Effector memory CD8-positive, alpha-beta T cell (primary cell): ENCODE measurements at regions not wholly inside any gene's neighbourhood (a gene's known extent, or its start where the extent isn't known, plus 50 kb on each side); places are given as distances from the start of the nearest gene placed in this dataset.

Experiments used
- ATAC-seq: fragments of 150-1000 bp; cut with Tn5 transposase; replicated peaks from 2 replicates; pipeline ENCODE4 v1.10.0; 2021; ENCODE audit warnings: mild to moderate bottlenecking, moderate library complexity
- DNase-seq, 3 experiments: peaks; one replicate each; pipeline ENCODE4 v3.0.0; 2021
- H3K27ac Mint-ChIP-seq, 2 donors: one replicate each; pipeline ENCODE4 v1.8.0; 2022; ENCODE audit warnings: mild to moderate bottlenecking in 2 of 2, mixed read lengths in 2 of 2, moderate library complexity in 2 of 2
- H3K27me3 Mint-ChIP-seq, 2 donors: one replicate each; pipeline ENCODE4 v1.8.0; 2022; ENCODE audit warnings: mixed read lengths in 2 of 2
- H3K36me3 Mint-ChIP-seq: one replicate; pipeline ENCODE4 v1.8.0; 2022; ENCODE audit warnings: mild to moderate bottlenecking, moderate library complexity, mixed read lengths; ENCODE audit not compliant: insufficient read depth
- H3K4me1 Mint-ChIP-seq, 2 donors: one replicate each; pipeline ENCODE4 v1.8.0; 2022; ENCODE audit warnings: low read depth in 2 of 2, mixed read lengths in 2 of 2
- H3K4me3 Mint-ChIP-seq, 2 donors: one replicate each; pipeline ENCODE4 v1.8.0; 2022; ENCODE audit warnings: mild to moderate bottlenecking in 2 of 2, mixed read lengths in 2 of 2, moderate library complexity in 2 of 2
- H3K9me3 Mint-ChIP-seq, 2 donors: one replicate each; pipeline ENCODE4 v1.8.0; 2022; ENCODE audit warnings: mixed read lengths in 2 of 2

DNA sequence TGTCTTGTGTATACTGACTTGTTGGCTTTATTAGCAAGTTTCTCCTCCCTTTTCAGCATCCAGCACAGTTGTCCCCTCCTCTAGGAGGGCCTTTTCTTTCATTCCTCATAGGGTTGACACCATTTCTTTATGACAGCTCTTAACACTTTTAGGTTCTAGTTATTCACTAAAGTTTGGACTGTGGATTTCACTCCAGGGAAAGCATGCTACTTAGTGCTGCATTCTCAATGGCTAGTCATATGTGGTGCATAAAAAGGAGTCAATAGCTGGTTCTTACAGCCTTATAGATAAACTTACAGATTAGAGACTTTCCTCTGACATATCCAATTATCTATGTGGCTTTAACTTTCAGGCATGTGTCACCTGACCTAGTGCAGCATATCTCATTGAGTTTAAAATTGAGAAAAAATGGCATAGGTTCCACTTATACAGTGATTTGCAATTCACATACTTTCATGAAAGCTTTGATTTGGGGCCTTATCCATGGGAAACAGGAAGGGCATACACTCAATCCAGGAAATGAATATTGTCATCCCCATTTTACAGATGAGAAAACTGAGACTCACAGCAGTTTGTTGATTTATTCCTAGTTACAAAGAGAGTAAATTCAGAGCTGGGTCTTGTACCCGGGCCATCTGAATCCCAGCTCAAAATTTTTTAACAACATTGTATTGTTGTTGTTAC is 289.7 kb downstream of the LPIN1 start:
- Mint-ChIP-seq H3K36me3 (no peaks in the 10 kb centered on the region), H3K27ac (no peak overlapping the region), H3K4me1 (peaks cover 12 to 15% of the 10 kb centered on the region in 2 donors), H3K27me3 (peaks cover 83 to 97% of the 10 kb centered on the region in 2 donors), H3K9me3 (no peaks in the 10 kb centered on the region), H3K4me3 (no peak overlapping the region)
- no peak for ATAC-seq
- DNase-seq, result no peak

DNA sequence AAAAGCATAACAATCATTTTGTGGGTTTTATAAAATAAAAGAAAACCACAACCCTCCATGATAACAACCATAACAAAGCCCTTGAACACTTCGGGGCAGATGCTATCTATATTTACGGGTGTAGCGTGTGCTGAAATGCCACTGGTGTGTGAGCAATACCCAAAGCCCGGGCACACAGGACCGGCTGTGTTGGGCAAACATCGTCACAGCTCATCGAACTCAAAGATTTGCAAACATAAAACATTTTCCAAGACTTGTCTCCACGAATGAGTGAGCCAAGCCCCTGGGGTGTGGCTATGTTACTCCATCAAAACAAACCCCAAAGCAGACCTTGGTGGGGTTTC is 290.2 kb downstream of the LPIN1 start:
- no peaks in the 10 kb centered on the region for H3K9me3 Mint-ChIP-seq
- H3K4me1 Mint-ChIP-seq, result peaks cover 12 to 20% of the 10 kb centered on the region in 2 donors
- DNase-seq (no peak), ATAC-seq (peak; percentile 57)
- peak overlapping the region in 1 of 2 donors; percentile 15 for H3K4me3 Mint-ChIP-seq
- no peak overlapping the region for H3K27ac Mint-ChIP-seq
- H3K27me3 Mint-ChIP-seq, result peaks cover 83 to 97% of the 10 kb centered on the region in 2 donors
- H3K36me3 Mint-ChIP-seq, result no peaks in the 10 kb centered on the region

DNA sequence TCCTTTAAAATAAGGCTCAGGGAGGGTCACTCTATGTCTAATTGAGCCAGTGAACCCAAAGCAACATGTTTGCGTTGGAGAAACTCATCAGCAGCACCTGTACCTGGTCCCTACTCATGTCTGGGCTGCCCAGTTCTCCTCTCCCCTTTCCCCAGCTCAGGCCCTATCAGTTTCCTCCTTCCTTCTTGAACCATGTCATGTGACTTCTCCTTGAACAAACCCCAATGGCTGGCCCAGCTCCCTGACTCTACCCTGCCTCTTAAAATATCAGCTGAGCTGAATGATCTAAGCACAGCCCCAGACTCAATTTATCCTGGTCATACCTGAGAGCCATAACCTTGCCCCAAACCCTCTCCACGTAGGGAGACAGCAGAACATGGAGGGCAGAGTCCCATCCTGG is 290.9 kb downstream of the LPIN1 start:
- H3K4me3 Mint-ChIP-seq, result no peak overlapping the region
- H3K4me1 Mint-ChIP-seq, result peaks cover 12 to 27% of the 10 kb centered on the region in 2 donors
- no peak overlapping the region for H3K27ac Mint-ChIP-seq
- DNase-seq (no peak), ATAC-seq (no peak)
- no peaks in the 10 kb centered on the region for H3K36me3 Mint-ChIP-seq
- H3K27me3 Mint-ChIP-seq, result peaks cover 81 to 97% of the 10 kb centered on the region in 2 donors
- H3K9me3 Mint-ChIP-seq, result no peaks in the 10 kb centered on the region

DNA sequence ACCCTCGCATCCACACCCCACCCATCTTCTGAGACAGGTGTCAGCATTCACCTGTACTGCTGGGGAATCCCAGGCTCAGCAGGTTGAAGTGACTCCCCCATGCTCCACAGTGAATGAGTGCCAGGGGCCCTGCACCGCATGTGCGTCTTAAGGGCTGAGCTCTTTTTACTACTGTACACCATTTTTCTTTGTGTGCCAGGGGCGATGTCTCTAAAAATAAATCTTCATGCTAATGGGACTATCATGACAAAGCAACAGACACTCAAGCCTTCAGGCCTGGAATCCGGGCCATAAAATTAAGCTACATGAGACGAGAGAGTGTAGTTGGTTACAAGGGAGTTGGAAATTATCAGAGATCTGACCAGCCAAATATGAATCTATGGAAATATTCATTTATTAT is 294.8 kb downstream of the LPIN1 start:
- DNase-seq, result no peak
- Mint-ChIP-seq H3K36me3 (no peaks in the 10 kb centered on the region), H3K4me3 (no peak overlapping the region), H3K9me3 (no peaks in the 10 kb centered on the region), H3K27ac (no peak overlapping the region), H3K4me1 (peaks cover 33 to 54% of the 10 kb centered on the region in 2 donors), H3K27me3 (peaks cover 58 to 77% of the 10 kb centered on the region in 2 donors)
- no peak for ATAC-seq

DNA sequence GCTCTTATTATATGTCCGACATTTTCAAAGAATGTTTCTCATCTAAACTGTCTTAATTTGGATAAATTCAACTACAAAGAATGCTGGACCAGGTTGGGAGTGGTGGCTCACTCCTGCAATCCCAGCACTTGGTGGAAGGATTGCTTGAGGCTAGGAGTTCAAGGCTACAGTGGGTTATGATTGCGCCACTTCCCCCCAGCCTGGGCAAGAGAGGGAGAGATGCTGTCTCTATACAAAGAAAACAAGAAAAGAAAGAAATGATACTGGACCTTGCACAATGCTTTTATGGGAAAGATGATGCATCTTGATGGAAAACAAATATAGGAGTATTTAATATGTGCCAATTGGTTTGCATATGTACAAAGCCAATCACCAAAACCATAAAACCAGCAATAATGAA is 296.7 kb downstream of the LPIN1 start:
- Mint-ChIP-seq H3K27ac (no peak overlapping the region), H3K4me1 (peaks cover 24 to 54% of the 10 kb centered on the region in 2 donors), H3K36me3 (no peaks in the 10 kb centered on the region), H3K27me3 (peaks cover 48 to 71% of the 10 kb centered on the region in 2 donors), H3K4me3 (no peak overlapping the region), H3K9me3 (no peaks in the 10 kb centered on the region)
- no peak for ATAC-seq
- DNase-seq, result no peak

DNA sequence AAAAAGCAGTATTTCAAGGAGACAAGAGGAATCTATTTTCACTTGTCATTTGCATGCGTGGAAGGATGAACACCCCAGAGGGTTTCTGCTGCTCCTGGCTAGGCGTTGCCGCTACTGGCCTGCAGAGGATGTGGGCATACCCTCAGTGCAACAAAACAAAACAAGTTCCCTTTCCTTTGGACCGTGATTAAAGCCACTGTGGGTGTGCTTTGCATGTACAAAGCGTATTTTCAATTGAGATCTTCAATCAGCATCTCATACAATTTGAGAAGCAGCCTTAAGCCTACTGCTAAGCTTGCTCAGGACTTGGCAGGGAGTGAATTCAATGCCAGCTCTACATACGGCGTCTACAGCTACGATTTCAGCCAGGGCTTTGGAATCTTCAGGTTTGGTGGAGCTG is 298.4 kb downstream of the LPIN1 start:
- H3K9me3 Mint-ChIP-seq, result no peaks in the 10 kb centered on the region
- peaks cover 24 to 62% of the 10 kb centered on the region in 2 donors for H3K4me1 Mint-ChIP-seq
- peak overlapping the region; percentile 22 to 30 for H3K4me3 Mint-ChIP-seq
- peak; percentile 95 for ATAC-seq
- no peaks in the 10 kb centered on the region for H3K36me3 Mint-ChIP-seq
- no peak overlapping the region for H3K27ac Mint-ChIP-seq
- DNase-seq, result peak in 2 of 3 experiments; percentile 7 to 31
- H3K27me3 Mint-ChIP-seq, result peaks cover 39 to 64% of the 10 kb centered on the region in 2 donors

DNA sequence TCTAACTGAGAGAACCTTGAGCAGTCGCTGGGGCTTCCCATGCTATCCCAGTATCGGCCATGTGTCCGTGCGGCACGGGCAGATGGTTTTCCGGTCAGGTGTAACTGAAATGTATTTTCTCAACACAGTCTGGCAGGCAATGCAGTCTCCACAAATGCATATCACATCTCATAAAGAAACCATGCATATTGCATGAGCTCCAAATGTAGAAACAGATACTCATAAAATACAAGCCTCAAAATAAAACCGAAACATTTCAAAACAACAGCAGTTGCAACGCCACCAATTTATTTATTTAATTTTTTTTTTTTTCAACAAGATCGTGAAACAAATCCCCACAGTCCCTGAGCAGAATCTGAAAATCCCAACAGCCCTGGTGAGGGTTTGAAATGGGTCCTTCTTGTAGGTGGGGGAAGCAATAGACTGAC is 299.4 kb downstream of the LPIN1 start:
- DNase-seq (no peak), ATAC-seq (no peak)
- no peak overlapping the region for H3K27ac Mint-ChIP-seq
- peaks cover 24 to 62% of the 10 kb centered on the region in 2 donors for H3K4me1 Mint-ChIP-seq
- no peaks in the 10 kb centered on the region for H3K36me3 Mint-ChIP-seq
- peaks cover 28 to 63% of the 10 kb centered on the region in 2 donors for H3K27me3 Mint-ChIP-seq
- no peak overlapping the region for H3K4me3 Mint-ChIP-seq
- H3K9me3 Mint-ChIP-seq, result no peaks in the 10 kb centered on the region

DNA sequence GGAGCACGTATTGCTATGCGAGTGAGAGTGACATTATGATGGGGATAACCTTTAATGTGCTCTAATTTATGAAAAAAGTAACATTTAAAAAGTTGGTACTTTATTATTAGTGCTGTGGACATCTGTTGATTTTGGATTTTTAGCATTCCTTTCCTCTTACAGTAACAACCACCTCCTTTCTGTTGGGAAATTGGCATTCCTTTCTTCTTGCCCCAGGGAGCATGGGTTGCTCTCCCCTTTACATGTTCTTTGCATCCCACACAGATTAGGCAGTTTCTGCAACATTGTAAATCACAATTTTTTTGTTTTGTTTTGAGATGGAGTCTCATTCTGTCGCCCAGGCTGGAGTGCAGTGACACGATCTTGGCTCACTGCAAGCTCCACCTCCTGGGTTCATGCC is 300.2 kb downstream of the LPIN1 start:
- no peak for DNase-seq
- Mint-ChIP-seq H3K9me3 (no peaks in the 10 kb centered on the region), H3K4me3 (no peak overlapping the region), H3K36me3 (no peaks in the 10 kb centered on the region), H3K27me3 (peaks cover 21 to 59% of the 10 kb centered on the region in 2 donors), H3K4me1 (peaks cover 24 to 57% of the 10 kb centered on the region in 2 donors), H3K27ac (no peak overlapping the region)
- no peak for ATAC-seq

DNA sequence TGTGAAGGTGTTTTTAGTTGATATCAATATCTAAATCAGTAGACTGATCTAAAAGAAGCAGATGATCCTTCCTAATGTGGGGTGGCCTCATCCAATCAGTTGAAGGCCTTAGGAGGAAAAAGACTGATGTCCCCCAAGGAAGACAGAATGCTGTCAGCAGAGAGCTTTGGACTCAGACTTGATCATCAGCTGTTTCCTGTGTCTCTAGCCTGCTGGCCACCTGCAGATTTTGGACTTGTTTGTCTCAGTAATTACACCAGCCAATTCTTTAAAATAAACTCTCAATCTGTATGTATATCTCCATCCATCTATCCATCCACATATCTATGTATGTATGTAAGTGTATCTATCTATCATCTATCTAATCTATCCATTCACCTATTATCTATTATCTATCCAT is 301.3 kb downstream of the LPIN1 start:
- peaks cover 24 to 46% of the 10 kb centered on the region in 2 donors for H3K4me1 Mint-ChIP-seq
- no peaks in the 10 kb centered on the region for H3K36me3 Mint-ChIP-seq
- H3K4me3 Mint-ChIP-seq, result no peak overlapping the region
- H3K27ac Mint-ChIP-seq, result no peak overlapping the region
- ATAC-seq (no peak), DNase-seq (no peak)
- H3K9me3 Mint-ChIP-seq, result no peaks in the 10 kb centered on the region
- H3K27me3 Mint-ChIP-seq, result peaks cover 14 to 54% of the 10 kb centered on the region in 2 donors

DNA sequence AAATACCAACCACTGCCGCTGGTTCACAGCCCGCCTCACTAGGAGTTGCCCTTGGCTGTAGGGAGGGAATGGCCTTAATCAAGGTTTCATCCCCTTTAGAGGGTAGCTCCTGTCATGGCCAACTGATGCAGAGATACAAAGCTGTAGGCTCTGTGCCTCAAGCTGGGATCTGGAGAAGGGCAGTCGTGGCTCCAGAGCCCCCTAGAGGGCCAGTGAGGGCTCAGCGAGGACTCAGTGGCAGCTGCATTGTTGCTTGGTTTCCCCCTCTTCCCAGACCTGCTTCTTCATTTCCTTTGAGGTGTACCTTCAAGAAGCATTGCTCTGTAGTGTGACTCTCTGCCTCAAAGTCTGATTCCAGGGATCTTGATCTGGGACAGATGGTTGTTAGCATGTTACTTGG is 302.1 kb downstream of the LPIN1 start:
- Mint-ChIP-seq H3K27me3 (peaks cover 7 to 46% of the 10 kb centered on the region in 2 donors), H3K36me3 (no peaks in the 10 kb centered on the region), H3K4me1 (peaks cover 18 to 38% of the 10 kb centered on the region in 2 donors), H3K4me3 (no peak overlapping the region), H3K9me3 (no peaks in the 10 kb centered on the region), H3K27ac (no peak overlapping the region)
- DNase-seq (no peak), ATAC-seq (no peak)

DNA sequence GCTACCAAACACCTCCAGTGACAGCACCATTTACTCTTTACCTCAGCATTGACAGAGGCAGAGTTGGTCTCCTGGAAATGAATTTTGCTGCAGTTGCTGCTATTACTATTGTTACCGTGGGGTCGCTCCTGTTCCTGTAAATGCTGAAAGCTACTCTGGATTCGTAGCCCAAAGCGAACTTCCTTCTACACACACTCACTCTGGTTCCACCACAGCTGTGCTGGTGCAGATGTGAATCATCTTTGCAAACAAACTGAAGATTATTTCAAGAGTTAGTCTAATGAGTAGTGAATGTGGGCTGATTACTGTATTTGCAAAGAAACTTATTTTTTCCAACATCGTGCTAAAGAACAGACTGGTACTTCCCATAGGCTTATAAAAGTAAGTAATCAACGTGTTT is 304.0 kb downstream of the LPIN1 start:
- no peak overlapping the region for H3K4me3 Mint-ChIP-seq
- peaks cover 2 to 25% of the 10 kb centered on the region in 2 donors for H3K4me1 Mint-ChIP-seq
- peaks cover 7 to 40% of the 10 kb centered on the region in 2 donors for H3K27me3 Mint-ChIP-seq
- peaks cover 0 to 3% of the 10 kb centered on the region in 2 donors for H3K9me3 Mint-ChIP-seq
- no peak overlapping the region for H3K27ac Mint-ChIP-seq
- no peak for ATAC-seq
- DNase-seq, result no peak
- no peaks in the 10 kb centered on the region for H3K36me3 Mint-ChIP-seq

DNA sequence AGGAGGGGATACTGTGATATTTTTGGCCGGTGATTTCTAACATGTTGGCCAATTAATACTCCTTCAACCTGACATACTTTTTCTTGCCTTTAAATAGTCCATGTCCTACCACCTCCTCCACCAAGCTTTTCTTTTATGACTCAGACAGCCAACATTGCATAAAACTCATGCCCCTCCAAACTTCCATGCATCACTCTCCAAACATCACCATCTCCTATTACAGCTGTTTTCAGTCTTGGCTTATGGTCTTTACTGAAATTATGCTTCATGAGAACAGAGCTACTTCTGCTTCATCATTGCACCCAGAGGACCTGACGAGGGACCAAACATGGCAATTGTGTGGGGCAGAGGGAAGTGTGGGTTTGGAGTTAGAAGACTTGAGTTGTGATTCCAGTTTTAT is 305.4 kb downstream of the LPIN1 start:
- no peaks in the 10 kb centered on the region for H3K36me3 Mint-ChIP-seq
- H3K4me3 Mint-ChIP-seq, result no peak overlapping the region
- peaks cover 0 to 3% of the 10 kb centered on the region in 2 donors for H3K9me3 Mint-ChIP-seq
- H3K27ac Mint-ChIP-seq, result no peak overlapping the region
- no peak for DNase-seq
- peaks cover 8 to 32% of the 10 kb centered on the region in 2 donors for H3K4me1 Mint-ChIP-seq
- ATAC-seq, result no peak
- peaks cover 7 to 39% of the 10 kb centered on the region in 2 donors for H3K27me3 Mint-ChIP-seq

DNA sequence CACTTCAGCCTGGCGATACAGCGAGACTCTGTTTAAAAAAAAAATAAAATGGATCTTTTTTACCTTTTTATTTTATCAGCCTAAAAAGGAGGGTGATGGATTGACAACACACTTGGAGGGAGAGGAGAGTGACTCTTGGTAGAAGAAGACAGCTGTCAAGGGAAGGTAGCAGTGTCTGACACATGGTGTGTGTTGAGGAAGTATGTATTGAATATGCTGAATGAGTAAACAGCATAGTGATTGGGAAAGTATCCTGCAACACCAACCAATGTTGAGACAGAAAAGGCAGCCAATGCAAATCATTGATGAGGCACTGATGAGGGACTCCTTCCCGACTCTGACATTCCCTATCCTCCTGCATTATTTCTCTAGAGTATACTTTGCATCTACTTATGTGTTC is 306.4 kb downstream of the LPIN1 start:
- H3K9me3 Mint-ChIP-seq, result peaks cover 0 to 3% of the 10 kb centered on the region in 2 donors
- ATAC-seq (no peak), DNase-seq (no peak)
- H3K27ac Mint-ChIP-seq, result no peak overlapping the region
- peaks cover 17 to 38% of the 10 kb centered on the region in 2 donors for H3K4me1 Mint-ChIP-seq
- peaks cover 5 to 30% of the 10 kb centered on the region in 2 donors for H3K27me3 Mint-ChIP-seq
- H3K4me3 Mint-ChIP-seq, result no peak overlapping the region
- H3K36me3 Mint-ChIP-seq, result peaks cover 3% of the 10 kb centered on the region

DNA sequence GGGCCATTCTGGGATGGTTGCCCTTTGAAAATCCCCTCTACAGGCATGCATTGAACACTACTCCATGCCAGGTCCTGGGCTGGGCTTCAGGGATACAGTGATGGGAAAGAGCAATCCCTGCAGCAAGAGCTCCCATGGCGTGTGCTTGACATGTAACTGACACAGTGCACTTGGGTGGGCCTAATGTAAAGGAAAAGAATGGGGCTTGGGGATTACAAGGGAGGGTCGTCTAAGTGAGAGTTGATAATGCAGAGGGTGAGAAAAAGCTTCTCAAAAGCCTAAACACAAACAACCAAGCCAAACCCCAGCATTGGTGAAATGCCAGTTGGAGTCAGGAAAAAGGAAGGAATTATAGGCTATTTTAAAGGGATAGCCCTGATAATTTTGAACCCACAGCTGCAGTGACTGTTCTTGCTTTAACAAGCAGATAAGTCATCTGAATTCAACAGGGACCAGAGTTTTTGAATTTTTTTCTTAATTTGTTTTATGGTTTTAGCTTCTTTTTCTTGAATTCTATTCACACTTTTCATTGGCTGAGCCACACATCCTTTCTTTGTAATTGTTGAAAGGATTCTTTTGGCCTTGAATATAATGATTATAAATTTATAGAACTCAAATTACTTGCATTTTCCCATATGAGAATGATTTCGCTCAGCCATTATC is 308.7 kb downstream of the LPIN1 start:
- peaks cover 33 to 48% of the 10 kb centered on the region in 2 donors for H3K4me1 Mint-ChIP-seq
- ATAC-seq (no peak), DNase-seq (no peak)
- H3K4me3 Mint-ChIP-seq, result no peak overlapping the region
- peaks cover 0 to 3% of the 10 kb centered on the region in 2 donors for H3K9me3 Mint-ChIP-seq
- H3K36me3 Mint-ChIP-seq, result peaks cover 3% of the 10 kb centered on the region
- H3K27ac Mint-ChIP-seq, result no peak overlapping the region
- peaks cover 0 to 17% of the 10 kb centered on the region in 2 donors for H3K27me3 Mint-ChIP-seq
